HG03575 (cell line): ENCODE measurements at regions not wholly inside any gene's neighbourhood (a gene's known extent, or its start where the extent isn't known, plus 50 kb on each side); places are given as distances from the start of the nearest gene placed in this dataset.

Source experiments
- ATAC-seq: cut with Tn5 transposase; IDR thresholded peaks from one replicate; pipeline ENCODE4 v1.9.1; 2021; ENCODE audit not compliant: unreplicated experiment, insufficient number of reproducible peaks, low FRiP score; ENCODE audit errors: extremely low read depth

DNA sequence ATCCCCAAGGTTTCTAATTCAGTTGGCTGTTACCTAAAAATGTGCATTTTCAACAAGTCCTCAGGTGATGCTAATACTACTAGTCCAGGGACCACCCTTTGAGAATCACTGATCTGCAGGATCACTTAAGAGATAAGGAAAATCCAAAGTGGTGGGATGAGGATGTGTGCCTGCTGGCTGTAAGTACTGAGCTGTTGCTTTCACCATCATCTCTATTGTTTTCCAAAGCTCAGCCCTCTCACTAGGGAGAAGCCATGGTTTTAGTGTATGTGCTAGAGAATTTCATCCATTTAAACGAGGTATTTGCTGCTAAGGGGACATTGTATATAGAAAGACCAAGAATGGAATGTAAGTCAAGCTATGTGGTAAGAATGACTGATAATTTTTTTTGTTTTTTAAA, 202.3 kb downstream of the KIF21A start:
- ATAC-seq: no peak

DNA sequence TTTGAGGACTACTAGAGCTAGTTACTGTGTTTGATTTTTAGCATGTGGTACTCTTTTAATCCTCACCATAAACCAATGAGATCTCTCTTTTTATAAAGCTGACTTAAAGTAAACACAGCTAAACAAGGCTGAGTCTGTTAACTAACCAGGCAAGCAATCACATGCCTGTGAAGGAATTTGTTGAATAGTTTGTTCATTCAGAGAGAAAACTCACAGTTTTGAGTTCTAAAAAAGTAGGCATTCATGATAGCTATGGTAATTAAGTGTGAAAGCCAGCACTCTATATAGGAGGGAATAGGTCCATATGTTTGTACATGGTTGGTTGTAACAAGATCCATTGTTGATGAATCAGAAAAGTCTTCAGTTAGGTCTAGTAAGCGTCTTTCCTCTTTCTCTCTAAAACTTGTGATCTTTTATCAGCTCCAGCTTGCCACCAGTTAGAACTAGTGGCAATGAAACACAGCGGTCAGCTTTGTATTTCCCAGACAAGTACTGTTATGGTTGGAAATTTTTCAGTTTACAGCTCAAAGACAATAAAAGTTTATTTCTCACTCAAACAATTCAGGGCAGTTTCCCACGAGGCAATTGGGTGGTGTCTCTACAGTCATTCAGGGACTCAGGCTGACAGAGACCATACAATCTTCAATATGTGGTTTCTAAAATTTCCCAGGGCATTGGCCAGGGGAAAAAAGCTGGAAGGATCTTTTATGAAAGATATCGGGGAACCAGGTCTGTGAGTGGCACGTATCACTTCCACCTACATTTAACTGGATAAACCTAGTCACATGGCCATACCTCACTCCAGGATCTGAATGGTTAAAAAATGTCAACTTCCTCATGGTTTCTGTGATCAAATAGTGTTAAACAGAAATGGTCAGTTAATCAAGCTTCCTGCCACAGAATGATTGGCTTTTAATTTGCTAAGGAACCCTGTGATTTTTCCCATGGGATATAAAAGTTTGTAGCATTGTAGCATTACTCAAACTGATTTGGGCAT, 203.1 kb downstream of the KIF21A start:
- ATAC-seq: no peak

DNA sequence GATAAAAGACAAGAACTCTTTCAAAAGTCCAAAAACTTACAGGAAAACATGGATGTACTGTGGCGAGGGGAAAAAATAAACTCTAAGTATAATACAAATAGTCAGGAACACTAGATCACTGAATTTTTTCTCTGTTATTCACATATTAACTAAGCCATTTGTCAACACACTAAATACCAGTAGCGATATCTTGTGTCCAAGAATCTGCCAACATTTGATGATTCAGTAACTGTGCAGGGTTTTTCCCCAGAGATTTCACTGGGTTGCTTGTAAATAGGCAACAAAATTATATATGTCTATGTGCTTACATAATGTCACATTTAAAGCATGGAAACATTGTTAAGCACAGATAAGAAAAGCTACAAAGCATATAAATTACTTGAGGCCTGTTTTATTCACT, 205.9 kb downstream of the KIF21A start:
- no peak for ATAC-seq

DNA sequence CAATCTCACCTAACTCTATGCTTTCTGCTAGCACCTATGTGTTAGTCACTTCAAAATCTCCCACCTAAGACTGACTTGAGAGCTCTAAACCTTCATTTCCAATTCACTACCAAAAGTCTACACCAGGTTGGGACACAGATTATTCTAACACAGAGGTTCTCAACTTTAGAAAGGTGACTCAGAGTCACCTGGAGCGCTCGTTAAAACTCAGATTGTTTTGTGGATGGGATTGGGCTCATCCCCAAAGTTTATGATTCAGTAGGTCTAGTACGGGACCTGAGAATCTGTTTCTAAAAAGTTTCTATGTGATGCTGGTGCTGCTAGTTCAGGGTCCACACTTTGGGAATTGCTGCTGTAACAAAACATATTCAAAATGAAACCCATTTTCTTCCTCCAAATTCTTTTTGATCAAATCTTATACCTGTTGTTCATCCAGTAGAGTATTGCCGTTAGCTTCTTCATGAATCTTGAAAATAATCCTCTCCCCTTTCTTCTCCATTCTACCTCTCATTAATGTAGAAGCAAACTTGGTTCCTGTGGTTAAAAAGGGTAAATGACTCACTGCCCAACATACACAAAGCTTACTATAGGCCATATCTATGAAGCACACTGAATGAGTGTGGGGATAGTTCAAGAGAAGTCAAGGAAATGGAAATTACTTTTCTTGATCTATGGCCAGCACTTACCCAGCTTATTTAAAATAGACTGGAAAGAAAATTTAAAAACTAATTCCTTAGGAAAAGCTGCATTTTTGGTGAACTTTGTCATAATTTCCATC, 206.7 kb downstream of the KIF21A start:
- ATAC-seq: no peak

DNA sequence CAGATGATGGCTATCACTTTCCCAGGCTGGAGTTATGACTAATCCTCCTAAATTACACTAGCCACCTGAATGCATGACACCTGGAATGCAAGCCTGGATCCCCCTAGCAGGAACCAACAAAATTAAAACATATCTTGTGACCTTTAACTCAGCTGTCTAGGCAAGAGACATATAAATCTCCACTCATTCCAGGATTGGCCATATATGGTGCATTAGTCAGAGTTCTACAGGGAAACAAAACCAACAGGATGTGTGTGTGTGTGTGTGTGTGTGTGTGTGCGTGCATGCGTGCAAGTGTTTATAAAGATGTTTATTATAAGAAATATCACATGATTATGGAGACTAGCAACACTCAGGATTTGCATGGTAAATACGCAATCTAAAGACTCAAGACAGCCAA, 212.8 kb downstream of the KIF21A start:
- ATAC-seq: no peak

DNA sequence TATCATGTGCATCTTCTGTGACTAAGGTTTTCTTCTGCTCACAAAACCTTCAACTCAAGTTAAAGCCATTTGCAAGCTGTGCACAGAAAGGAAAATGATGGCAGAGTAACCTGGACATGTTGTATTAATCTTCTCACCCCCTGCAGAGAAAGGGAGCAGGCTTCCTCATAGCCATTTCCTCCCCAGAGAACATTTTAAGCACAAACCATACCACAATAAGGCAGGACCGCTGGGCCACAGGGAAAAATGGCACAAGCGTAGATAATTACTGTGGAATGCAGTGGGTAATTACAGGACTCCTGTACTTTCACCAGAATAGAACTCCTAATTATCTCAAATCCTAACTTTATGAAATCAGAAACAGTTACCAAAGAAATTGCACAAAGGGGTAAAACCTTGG, 215.7 kb downstream of the KIF21A start:
- ATAC-seq: no peak

DNA sequence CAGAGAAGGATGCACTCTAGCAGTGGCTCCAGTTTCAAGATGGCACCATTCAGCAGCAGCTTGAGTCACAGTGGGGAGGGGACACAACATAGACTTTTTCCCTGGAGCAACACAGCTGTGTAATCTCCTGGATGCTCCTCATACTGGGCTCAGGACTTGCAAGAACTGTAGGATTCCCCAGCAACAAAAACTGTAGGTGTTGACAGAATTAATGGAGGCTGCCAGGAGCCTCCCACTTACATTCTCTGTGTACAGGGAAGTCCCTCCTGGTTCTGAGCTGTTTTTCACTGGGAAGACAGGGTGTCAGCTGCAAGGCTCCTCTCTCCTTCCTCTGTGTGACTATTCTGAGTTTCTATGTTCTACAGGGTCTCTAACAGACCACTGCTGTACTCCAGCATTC, 217.9 kb downstream of the KIF21A start:
- ATAC-seq: no peak

DNA sequence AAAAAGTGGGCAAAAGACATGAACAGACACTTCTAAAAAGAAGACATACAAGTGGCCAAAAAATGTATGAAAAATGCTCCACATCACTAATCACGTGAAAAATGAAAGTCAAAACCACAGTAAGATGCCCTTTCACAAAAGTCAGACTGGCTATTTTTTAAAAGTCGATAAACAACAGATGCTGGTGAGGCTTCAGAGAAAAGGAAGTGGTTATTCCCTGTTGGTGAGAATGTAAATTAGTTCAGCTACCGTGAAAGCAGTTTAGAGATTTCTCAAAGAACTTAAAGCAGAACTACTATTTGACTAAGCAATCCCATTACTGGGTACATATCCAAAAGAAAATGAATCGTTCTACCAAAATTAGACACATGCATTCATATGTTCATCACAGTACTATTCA, 237.0 kb downstream of the KIF21A start:
- ATAC-seq: no peak

DNA sequence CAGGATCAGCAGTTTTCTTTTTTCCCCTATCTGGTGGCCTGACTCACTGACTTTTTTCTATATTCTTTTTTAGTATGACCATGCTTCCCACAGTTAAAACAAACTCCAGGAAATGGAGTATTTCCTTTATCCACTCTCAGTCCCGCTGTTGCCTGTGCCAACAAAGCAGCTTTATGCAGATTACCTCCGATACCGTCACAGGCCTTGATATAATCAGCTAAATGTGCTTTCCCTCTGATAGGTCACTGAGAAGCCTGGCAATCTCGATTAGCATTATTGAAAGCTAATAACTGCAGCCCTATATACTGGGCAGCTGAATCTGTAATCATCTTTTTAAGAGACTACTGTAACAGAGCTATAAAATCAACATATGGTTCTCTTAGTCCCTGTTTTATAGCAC, 243.6 kb downstream of the KIF21A start:
- no peak for ATAC-seq

DNA sequence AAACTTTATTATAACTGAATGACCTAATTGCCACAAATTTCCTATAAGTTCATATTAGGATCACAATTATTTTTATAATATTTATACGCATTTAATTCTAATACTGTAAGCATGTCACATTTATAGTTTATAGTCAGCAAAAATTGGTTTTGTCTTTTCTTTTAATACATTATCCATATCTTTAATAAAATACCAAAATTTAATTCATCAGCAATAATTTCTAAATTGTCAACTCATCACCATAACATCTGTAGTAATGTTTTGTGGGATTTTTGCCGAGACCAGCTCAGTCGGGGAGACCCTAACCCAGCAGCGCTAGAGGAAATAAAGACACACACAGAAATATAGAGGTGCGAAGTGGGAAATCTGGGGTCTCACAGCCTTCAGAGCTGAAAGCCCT, 254.2 kb downstream of the KIF21A start:
- ATAC-seq: no peak

DNA sequence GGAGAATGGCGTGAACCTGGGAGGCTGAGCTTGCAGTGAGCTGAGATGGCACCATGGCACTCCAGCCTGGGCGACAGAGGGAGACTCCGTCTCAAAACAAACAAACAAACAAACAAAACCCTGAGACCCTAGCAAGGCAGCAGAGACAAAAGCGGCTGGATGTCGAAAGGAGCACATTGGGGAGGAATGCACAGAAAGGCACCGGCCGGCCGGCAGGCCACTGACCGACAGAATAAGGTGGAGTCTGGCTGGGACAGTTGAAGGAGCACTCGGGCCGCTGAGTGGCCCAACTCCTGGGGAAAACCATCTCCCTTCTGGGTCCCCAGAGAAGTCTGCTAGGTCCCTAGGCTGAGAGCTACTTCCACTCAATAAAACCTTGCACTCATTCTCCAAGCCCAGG, 256.2 kb downstream of the KIF21A start:
- ATAC-seq: no peak

DNA sequence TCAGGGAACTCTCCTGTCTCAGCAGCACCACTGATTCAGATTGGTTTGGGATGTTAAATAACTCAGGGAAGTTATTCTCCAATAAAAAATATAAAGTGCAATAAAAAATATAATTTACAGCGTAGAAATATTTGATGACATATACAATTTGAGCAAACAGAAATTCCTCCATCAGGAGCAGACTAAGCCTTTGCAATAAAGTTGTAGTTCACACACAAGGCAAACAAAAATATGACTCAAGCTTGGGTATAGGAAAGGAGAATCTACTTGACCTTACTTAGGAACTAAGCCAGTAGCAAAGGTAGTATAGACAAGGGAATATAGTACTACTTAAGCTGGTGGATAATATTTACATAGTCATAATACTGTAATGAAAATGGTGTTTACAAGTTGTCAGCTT, 264.1 kb downstream of the KIF21A start:
- no peak for ATAC-seq

DNA sequence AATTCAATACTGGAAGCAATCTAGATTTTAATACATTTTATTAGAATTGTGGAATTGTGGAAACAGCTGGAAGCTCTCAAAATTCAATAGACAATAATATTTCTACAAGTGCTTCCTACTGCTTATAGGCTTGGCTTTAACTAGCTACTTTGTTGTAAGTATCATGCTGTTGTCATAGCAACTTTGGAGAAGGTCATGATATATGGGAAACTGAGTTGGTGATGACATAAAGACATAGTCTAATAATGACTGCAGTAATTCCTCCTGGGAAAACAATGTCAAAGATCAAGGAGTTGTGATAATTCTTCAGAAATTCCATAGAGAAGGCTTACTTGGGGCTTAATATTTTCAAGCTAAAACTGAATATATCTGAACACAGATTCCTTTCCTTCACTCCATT, 266.6 kb downstream of the KIF21A start:
- ATAC-seq: no peak

DNA sequence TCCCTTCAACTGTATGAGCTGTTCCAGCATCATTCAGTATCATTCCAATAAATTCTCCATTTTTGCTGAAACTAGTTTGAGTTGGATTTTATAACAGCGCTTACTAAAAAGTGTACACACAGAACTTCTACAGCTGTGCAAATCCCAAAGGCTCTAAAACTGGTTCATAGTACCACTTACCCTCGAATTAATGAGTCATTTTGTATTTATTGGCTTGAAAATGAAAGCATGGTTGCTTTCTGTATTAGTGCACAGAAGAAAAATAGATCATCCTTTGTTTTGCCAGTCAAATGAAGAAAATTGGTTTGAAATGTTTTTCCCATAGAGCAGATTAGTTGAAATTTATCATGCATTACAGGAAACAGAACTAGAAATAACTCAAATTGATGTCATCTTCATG, 268.3 kb upstream of the CPNE8 start:
- ATAC-seq: no peak

DNA sequence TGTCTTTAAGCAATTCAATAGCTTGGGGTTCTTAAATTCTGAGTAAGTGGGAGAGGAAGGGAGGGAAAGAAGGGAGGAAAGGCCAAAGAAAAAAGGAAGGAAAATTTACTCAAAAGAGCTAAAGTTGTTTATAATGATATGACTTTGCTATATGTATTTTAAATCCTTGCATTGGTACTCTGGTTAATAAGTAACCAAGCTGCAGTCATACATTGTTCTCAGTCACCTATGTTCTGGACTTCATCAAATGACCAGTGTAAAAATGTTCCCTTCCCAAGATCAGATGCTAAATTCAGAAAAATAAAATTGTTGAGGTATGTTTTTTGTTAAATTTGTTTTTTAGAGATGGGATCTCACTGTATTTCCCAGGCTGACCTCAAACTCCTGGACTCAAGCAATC, 259.9 kb upstream of the CPNE8 start:
- ATAC-seq: no peak

DNA sequence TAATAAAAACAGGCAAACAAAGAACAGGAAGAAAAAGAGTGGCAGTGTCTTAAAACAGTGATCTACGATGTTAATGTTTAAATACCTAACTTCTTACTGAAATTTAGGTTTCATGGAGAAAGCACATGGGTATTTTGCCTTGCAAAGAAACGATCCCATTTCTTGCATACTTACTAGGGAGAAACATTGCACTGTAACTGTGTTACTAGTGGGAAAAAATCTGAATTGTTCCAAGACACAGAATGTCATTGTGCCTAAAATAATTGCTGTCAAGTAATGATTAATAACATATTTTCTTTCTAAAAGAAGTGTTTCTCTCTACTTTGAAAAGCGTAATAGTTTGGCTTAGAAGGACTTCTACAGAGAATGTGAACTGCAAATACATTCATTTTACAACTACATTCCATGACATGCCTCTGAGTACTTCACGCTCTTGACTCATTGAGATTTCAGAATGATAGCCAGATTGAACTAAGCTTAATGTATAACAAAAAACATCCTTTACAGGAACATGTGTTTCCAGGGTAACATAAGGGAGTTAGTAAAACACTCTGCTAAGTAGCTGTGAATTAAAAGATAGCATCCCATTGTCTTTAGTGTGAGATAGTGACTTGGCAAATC, 256.2 kb upstream of the CPNE8 start:
- no peak for ATAC-seq

DNA sequence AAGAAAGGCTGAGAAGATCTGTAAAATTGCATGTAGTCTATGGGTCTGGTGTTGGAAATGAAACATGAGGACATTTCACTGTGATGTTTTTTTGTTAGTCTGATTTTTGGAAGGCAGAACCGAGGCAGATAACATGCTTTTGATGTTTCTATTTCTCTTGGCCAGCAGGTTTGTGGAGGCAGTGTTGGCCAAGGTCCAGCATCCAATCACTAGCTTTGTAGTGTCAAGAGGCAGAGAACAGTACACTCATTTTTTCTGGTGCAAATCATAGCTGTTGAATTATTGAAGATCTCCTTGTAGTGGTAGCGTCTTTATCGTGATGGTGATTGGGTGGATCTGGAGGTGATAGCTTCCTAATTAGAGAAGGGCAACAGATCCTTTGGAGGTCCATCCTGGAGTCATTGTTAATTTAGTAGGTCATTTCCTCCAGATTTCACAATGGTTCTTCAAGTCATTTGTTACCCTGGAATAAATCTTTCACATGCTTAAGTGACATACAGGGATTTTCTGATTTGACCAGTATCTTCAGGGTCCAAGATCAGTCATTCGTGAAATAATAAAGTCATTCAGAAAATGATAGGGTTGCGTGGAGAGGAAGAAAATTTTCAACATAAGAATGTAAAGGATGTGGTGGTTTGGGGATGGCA, 252.4 kb upstream of the CPNE8 start:
- ATAC-seq: no peak

DNA sequence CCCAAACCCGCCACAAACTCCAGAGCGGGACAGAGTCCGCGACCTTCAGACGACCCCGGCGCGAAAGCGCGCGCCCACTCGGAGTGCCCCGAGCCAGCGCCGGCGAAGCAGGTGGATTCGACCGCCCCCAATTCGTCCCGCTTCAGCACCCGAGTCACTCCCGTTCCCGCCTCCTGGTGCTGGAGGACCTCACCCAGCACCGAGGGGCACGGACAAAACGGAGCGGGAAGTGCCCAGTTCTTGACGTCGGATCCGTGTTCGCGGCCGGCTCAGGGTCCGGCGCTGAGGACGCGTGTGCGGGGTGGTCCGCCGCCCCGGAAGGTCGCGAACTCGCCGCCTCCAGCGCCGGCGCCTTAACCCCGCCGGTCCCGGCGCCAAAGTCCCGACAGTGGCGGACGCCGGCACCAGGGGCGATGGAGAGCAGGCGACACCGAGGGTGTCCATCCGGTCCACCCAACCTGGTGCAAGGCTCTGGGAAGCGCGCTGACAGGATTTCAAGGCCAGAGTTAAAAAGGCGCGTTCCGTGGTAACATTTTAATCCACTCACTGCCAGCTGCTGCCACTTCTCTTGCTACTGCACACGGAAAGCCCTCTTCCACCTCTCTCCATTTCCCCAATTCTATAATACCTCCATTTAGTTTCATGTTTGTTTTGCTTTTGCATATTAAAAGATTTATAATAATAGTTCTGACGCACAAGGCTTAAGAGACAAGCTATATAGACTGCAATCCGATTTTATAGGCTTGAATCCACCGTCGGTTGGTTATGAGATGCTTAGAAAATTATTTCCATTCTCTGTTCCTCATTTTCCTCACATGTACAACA, 240.0 kb upstream of the CPNE8 start:
- ATAC-seq: peak; percentile 42
